ENCODE measurements at regions not wholly inside any gene's neighbourhood (a gene's known extent, or its start where the extent isn't known, plus 50 kb on each side); places are given as distances from the start of the nearest gene placed in this dataset.

- Histone ChIP-seq H3K4me3 (ENCODE audit: low read length) (no peak overlapping the region), H3K27ac (ENCODE audit: low read length) (no peak overlapping the region), H3K36me3 (ENCODE audit: control insufficient read depth, insufficient read depth, low read length) (no peaks in the 10 kb centered on the region), H3K27me3 (ENCODE audit: control insufficient read depth, insufficient read depth, low read length) (peaks cover 14% of the 10 kb centered on the region), H3K9me3 (ENCODE audit: control insufficient read depth, insufficient read depth, low read length) (peaks cover 4% of the 10 kb centered on the region), H3K4me1 (ENCODE audit: control insufficient read depth, insufficient read depth, low read length) (no peaks in the 10 kb centered on the region)
- Mint-ChIP-seq H3K4me3 (no peak overlapping the region), H3K9me3 (no peaks in the 10 kb centered on the region), H3K27me3 (ENCODE audit: low read depth in 2 of 2) (peaks cover 36 to 62% of the 10 kb centered on the region in 2 donors), H3K4me1 (no peaks in the 10 kb centered on the region), H3K27ac (no peak overlapping the region), H3K36me3 (no peaks in the 10 kb centered on the region)
- intact Hi-C loops (cut with micrococcal nuclease), result no loop called here
- no CpG with 5 or more reads among the region's 1 CpG for WGBS (ENCODE audit: insufficient coverage)
- DNase-seq, result no peak
- no peak for ATAC-seq
- no peak for TF ChIP-seq CTCF (IDR thresholded peaks at IDR 0.05)
These were observed 149.0 kb upstream of the CYP1B1 start for GRCh38 chr2:38224821-38225437.

- DNase-seq (no peak), ATAC-seq (no peak)
- H3K9me3 Mint-ChIP-seq, result no peaks in the 10 kb centered on the region
- H3K27me3 Mint-ChIP-seq (ENCODE audit: low read depth in 2 of 2), result peaks cover 34 to 67% of the 10 kb centered on the region in 2 donors
- Histone ChIP-seq H3K27me3 (ENCODE audit: control insufficient read depth, insufficient read depth, low read length) (peaks cover 13% of the 10 kb centered on the region), H3K36me3 (ENCODE audit: control insufficient read depth, insufficient read depth, low read length) (no peaks in the 10 kb centered on the region), H3K9me3 (ENCODE audit: control insufficient read depth, insufficient read depth, low read length) (peaks cover 4% of the 10 kb centered on the region), H3K4me1 (ENCODE audit: control insufficient read depth, insufficient read depth, low read length) (no peaks in the 10 kb centered on the region), H3K27ac (ENCODE audit: low read length) (no peak overlapping the region), H3K4me3 (ENCODE audit: low read length) (no peak overlapping the region)
- no peak overlapping the region for H3K4me3 Mint-ChIP-seq
- TF ChIP-seq CTCF (IDR thresholded peaks at IDR 0.05), result no peak
- no peaks in the 10 kb centered on the region for H3K36me3 Mint-ChIP-seq
- intact Hi-C loops (cut with micrococcal nuclease), result no loop called here
- 79% methylated on average over 2 of the region's 2 CpGs for WGBS (ENCODE audit: insufficient coverage)
- no peaks in the 10 kb centered on the region for H3K4me1 Mint-ChIP-seq
- no peak overlapping the region for H3K27ac Mint-ChIP-seq
These were observed 148.2 kb upstream of the CYP1B1 start for GRCh38 chr2:38224181-38224580.

GRCh38 chr2:38223256-38223655 lies 147.3 kb upstream of the CYP1B1 start:
- DNase-seq (no peak), ATAC-seq (no peak)
- no peak overlapping the region for H3K4me3 ChIP-seq (ENCODE audit: low read length)
- WGBS (ENCODE audit: insufficient coverage), result 75% methylated on average over 1 of the region's 4 CpGs
- peaks cover 35 to 69% of the 10 kb centered on the region in 2 donors for H3K27me3 Mint-ChIP-seq (ENCODE audit: low read depth in 2 of 2)
- no peaks in the 10 kb centered on the region for H3K4me1 ChIP-seq (ENCODE audit: control insufficient read depth, insufficient read depth, low read length)
- no peaks in the 10 kb centered on the region for H3K36me3 Mint-ChIP-seq
- intact Hi-C loops (cut with micrococcal nuclease), result no loop called here
- H3K36me3 ChIP-seq (ENCODE audit: control insufficient read depth, insufficient read depth, low read length), result no peaks in the 10 kb centered on the region
- no peak for TF ChIP-seq CTCF (IDR thresholded peaks at IDR 0.05)
- no peak overlapping the region for H3K27ac ChIP-seq (ENCODE audit: low read length)
- no peaks in the 10 kb centered on the region for H3K9me3 Mint-ChIP-seq
- H3K4me3 Mint-ChIP-seq, result no peak overlapping the region
- peaks cover 4% of the 10 kb centered on the region for H3K9me3 ChIP-seq (ENCODE audit: control insufficient read depth, insufficient read depth, low read length)
- H3K27ac Mint-ChIP-seq, result no peak overlapping the region
- H3K27me3 ChIP-seq (ENCODE audit: control insufficient read depth, insufficient read depth, low read length), result peaks cover 12% of the 10 kb centered on the region
- H3K4me1 Mint-ChIP-seq, result no peaks in the 10 kb centered on the region

- Mint-ChIP-seq H3K4me1 (no peaks in the 10 kb centered on the region), H3K4me3 (no peak overlapping the region), H3K9me3 (no peaks in the 10 kb centered on the region), H3K27me3 (ENCODE audit: low read depth in 2 of 2) (peaks cover 29 to 47% of the 10 kb centered on the region in 2 donors), H3K27ac (no peak overlapping the region), H3K36me3 (no peaks in the 10 kb centered on the region)
- 85% methylated on average over 3 of the region's 3 CpGs for WGBS (ENCODE audit: insufficient coverage)
- Histone ChIP-seq H3K36me3 (ENCODE audit: control insufficient read depth, insufficient read depth, low read length) (no peaks in the 10 kb centered on the region), H3K4me3 (ENCODE audit: low read length) (no peak overlapping the region), H3K9me3 (ENCODE audit: control insufficient read depth, insufficient read depth, low read length) (peaks cover 4% of the 10 kb centered on the region), H3K27ac (ENCODE audit: low read length) (no peak overlapping the region), H3K27me3 (ENCODE audit: control insufficient read depth, insufficient read depth, low read length) (peaks cover 12% of the 10 kb centered on the region), H3K4me1 (ENCODE audit: control insufficient read depth, insufficient read depth, low read length) (no peaks in the 10 kb centered on the region)
- intact Hi-C loops (cut with micrococcal nuclease), result no loop called here
- ATAC-seq (no peak), DNase-seq (no peak)
- no peak for TF ChIP-seq CTCF (IDR thresholded peaks at IDR 0.05)
These were observed 144.2 kb upstream of the CYP1B1 start for GRCh38 chr2:38220164-38220563.

All from natural killer cell (primary cell).